Activated naive CD8-positive, alpha-beta T cell treated with anti-CD3 and anti-CD28 coated beads, Interleukin-2, amount 50 U/mL, for 24 hours (primary cell): ENCODE measurements at regions not wholly inside any gene's neighbourhood (a gene's known extent, or its start where the extent isn't known, plus 50 kb on each side); places are given as distances from the start of the nearest gene placed in this dataset.
"Not testable (repeated sequence)": the region's sequence is repeated elsewhere in the genome, so short reads cannot be mapped to it uniquely, and the experiment has no call there.

Experiments used
- ATAC-seq: fragments of 150-1000 bp; cut with Tn5 transposase; one replicate; pipeline ENCODE4 v1.10.0; 2021
- DNase-seq: peaks from one replicate; pipeline ENCODE4 v3.0.0; 2021
- H3K27ac Mint-ChIP-seq: one replicate; pipeline ENCODE4 v1.8.0; 2021; ENCODE audit warnings: mild to moderate bottlenecking, mixed read lengths
- H3K27me3 Mint-ChIP-seq: one replicate; pipeline ENCODE4 v1.8.0; 2021; ENCODE audit warnings: mixed read lengths
- H3K36me3 Mint-ChIP-seq: one replicate; pipeline ENCODE4 v1.8.0; 2021; ENCODE audit warnings: low read depth, mixed read lengths
- H3K4me1 Mint-ChIP-seq: one replicate; pipeline ENCODE4 v1.8.0; 2021; ENCODE audit warnings: mixed read lengths
- H3K4me3 Mint-ChIP-seq: one replicate; pipeline ENCODE4 v1.8.0; 2021; ENCODE audit warnings: mild to moderate bottlenecking, moderate library complexity, mixed read lengths
- H3K9me3 Mint-ChIP-seq: one replicate; pipeline ENCODE4 v1.8.0; 2021; ENCODE audit warnings: mixed read lengths

DNA sequence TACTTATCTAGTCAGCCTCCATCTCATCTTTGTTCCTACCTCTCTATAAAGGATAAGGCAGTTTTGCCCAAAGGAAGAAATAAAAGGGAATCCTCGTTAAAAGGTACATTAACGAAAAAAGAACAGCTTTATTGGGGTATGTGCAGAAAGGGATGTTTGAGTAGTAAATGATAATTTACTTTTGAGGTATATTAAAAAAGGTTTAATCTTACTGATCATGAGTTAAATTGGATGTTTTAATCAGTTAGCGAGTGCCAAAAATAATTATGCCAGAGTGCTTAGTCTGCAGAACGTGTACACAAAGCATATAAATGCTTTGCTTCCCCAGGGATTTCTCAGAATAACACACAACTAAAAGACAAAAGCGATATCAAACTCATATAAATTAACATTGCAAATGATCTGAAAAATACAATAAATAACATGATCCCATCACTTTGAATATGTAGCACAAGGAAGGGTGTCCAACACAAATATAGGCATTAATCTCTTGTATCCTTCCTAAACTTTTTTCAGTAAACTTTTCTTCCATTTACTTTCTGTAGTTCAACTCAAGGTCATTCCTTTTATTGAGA lies 865.0 kb downstream of the NR2F1-AS1 start:
- ATAC-seq (no peak), DNase-seq (no peak)
- Mint-ChIP-seq H3K27me3 (no peaks in the 10 kb centered on the region), H3K9me3 (peaks cover 2% of the 10 kb centered on the region), H3K36me3 (no peaks in the 10 kb centered on the region), H3K27ac (no peak overlapping the region), H3K4me3 (no peak overlapping the region), H3K4me1 (no peaks in the 10 kb centered on the region)

DNA sequence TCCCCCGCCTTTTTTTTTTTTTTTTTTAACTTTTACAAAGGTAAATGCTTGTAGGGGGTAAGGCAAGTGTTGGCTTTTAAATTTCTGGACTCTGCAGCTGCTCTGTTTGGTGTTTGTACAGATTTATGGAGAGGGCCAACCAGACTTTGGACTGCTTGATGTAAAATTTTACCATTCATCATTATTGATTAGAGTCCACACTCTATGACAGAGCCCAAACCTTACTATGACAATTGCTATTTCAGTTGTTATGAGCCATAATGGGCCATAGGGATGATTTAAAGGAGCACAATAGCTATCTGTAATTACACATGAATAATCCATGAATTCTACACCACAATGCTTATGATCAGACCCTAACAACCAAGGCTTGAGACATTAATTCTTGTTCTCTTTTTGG lies 867.2 kb downstream of the NR2F1-AS1 start:
- DNase-seq, result no peak
- no peaks in the 10 kb centered on the region for H3K4me1 Mint-ChIP-seq
- H3K9me3 Mint-ChIP-seq, result no peaks in the 10 kb centered on the region
- no peak overlapping the region for H3K27ac Mint-ChIP-seq
- H3K36me3 Mint-ChIP-seq, result no peaks in the 10 kb centered on the region
- H3K4me3 Mint-ChIP-seq, result no peak overlapping the region
- no peak for ATAC-seq
- H3K27me3 Mint-ChIP-seq, result no peaks in the 10 kb centered on the region

DNA sequence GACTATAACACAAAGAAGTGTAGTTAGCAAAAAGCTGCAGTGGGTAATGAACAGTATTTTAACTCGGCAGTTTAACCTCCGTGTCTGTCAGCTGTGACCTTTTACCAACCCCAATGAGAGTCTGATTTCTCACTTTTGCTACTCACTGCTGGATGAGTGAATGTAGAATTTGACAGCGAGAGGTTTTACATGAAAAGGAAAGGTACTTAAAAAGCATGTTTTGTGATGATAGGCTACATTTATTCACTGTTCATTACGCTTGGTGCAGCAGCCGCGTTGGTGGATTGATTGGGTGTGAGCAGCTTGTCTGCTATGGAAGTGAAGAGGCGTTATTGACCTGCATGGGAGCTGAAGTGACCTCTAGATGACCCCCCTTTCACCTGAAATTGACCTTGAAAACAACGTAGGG lies 867.7 kb downstream of the NR2F1-AS1 start:
- H3K9me3 Mint-ChIP-seq, result no peaks in the 10 kb centered on the region
- no peaks in the 10 kb centered on the region for H3K36me3 Mint-ChIP-seq
- no peak overlapping the region for H3K4me3 Mint-ChIP-seq
- ATAC-seq (no peak), DNase-seq (no peak)
- no peak overlapping the region for H3K27ac Mint-ChIP-seq
- no peaks in the 10 kb centered on the region for H3K4me1 Mint-ChIP-seq
- H3K27me3 Mint-ChIP-seq, result no peaks in the 10 kb centered on the region

DNA sequence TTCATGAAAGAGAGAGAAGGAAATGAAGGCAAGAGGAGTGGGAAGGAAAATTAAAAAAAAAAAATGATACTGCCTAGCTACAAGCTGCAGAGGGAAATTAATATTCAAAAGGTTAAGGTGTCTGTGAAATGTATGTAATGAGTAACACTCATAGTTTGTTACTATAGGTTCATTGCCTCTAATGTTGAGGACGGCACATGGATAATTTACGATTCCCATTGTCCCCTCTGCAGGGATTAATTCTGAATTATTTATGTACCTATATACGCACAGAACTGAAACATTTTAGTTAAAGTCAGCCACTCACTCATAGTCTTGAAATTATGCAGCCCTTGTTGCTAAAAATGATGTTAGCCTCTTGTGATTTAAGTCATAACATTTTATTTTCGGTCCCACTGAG lies 869.1 kb downstream of the NR2F1-AS1 start:
- Mint-ChIP-seq H3K9me3 (no peaks in the 10 kb centered on the region), H3K4me3 (no peak overlapping the region), H3K36me3 (no peaks in the 10 kb centered on the region), H3K4me1 (no peaks in the 10 kb centered on the region), H3K27me3 (no peaks in the 10 kb centered on the region), H3K27ac (no peak overlapping the region)
- DNase-seq (no peak), ATAC-seq (no peak)

DNA sequence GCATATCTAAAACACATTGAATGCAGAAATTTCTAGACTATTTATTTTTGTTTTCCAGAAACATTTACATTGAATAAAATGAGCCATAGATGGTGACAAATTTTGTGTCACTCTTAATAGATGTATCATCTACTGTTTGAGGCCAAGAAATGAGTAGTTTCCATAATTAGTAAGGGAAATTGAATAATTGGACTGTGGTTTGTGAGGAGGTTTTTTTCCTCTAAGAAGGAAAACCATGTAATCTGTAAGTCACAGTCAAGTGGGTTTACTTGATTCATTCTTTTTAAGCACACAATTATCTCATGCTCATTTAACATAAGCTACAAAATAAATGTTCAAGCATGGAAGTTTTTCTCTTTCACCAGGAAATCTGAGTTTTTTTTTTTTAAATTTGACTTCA lies 876.4 kb downstream of the NR2F1-AS1 start:
- Mint-ChIP-seq H3K36me3 (no peaks in the 10 kb centered on the region), H3K27ac (no peak overlapping the region), H3K4me1 (no peaks in the 10 kb centered on the region), H3K4me3 (no peak overlapping the region), H3K9me3 (no peaks in the 10 kb centered on the region), H3K27me3 (no peaks in the 10 kb centered on the region)
- ATAC-seq, result no peak
- DNase-seq, result no peak

DNA sequence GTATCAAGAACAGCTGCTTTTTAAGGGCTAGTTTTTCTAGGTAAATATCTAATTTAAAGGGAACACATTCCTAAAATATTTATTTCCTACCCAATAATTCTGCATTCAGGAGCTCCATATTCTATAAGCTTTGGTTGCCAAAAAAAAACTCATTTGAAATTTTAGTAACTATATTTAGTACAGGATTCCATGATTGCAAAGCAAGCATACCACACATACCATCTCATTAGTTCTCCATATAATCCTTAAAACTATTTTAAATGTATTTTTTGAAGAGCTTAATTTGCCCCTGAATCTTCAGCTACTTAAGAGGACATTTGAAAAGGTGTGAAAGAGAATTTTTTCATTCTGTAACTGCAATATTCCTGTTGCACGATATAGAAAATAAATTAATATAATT lies 877.0 kb downstream of the NR2F1-AS1 start:
- no peak for DNase-seq

DNA sequence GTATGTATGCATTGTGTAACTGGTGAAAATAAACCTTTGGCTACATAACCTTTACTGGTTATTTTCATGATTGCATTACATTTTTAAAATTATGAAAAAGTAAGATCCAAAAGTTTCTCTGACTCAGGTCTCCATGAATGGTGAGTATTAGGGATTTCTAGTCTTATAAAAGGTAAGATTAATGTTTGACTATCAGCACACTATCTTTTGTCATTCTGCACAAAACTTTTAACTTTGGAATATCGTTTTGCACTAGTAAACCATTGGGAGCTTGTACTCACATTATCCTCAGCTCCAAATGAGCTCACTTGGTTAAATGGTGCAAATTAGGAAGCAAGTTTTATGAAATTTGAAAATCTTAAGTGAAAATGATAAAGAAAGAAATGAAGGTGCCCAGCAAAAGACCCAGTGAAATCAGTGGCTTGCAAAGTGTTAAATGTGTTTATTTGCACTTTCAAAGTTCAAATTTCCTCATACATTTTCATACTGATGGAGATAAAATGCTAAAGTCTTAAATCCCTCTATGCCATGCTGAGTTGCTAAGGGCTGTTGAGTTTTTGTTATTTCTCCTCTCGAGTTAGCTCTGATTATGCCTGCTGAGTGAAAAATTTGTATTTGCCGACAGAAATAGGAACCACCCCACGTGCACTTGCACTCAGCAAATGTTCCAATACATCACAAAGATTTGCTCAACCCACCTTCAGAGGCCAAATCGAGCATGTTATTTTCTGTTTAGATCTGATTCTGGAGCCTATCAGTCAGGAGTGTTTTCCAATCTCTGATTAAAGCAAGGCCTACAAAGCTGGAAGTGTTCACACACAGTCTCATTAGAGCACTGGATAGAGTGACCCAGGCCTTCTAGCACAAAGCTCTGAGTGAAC lies 885.7 kb downstream of the NR2F1-AS1 start:
- no peaks in the 10 kb centered on the region for H3K9me3 Mint-ChIP-seq
- no peak overlapping the region for H3K4me3 Mint-ChIP-seq
- no peak for DNase-seq
- no peak overlapping the region for H3K27ac Mint-ChIP-seq
- no peaks in the 10 kb centered on the region for H3K4me1 Mint-ChIP-seq
- no peak for ATAC-seq
- H3K27me3 Mint-ChIP-seq, result no peaks in the 10 kb centered on the region
- no peaks in the 10 kb centered on the region for H3K36me3 Mint-ChIP-seq

More for the DNA sequence above, 877.0 kb downstream of the NR2F1-AS1 start:
- no peaks in the 10 kb centered on the region for H3K36me3 Mint-ChIP-seq
- no peaks in the 10 kb centered on the region for H3K27me3 Mint-ChIP-seq
- ATAC-seq, result no peak
- no peak overlapping the region for H3K4me3 Mint-ChIP-seq
- H3K9me3 Mint-ChIP-seq, result no peaks in the 10 kb centered on the region
- no peaks in the 10 kb centered on the region for H3K4me1 Mint-ChIP-seq
- no peak overlapping the region for H3K27ac Mint-ChIP-seq

DNA sequence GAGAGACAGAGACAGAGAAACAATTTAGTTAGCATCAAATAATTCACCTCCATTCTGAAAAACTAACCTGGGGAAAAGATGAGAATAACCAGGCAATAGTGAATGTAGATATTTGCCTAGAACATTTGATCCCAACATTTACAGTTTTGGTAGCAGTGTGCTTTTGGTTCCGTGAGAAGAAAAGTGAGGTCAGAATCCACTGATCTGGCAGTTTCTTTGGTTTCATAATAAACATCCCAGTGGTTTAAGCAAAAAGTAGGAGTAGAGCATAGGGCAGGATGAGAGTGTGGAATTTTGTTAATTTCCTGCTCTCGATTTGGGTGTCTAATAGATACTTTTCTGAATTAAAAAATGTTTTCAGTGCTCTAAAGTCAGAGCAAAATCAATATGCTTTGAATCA lies 887.0 kb downstream of the NR2F1-AS1 start:
- H3K27me3 Mint-ChIP-seq, result no peaks in the 10 kb centered on the region
- ATAC-seq (no peak), DNase-seq (no peak)
- no peaks in the 10 kb centered on the region for H3K4me1 Mint-ChIP-seq
- H3K9me3 Mint-ChIP-seq, result no peaks in the 10 kb centered on the region
- H3K36me3 Mint-ChIP-seq, result no peaks in the 10 kb centered on the region
- no peak overlapping the region for H3K4me3 Mint-ChIP-seq
- H3K27ac Mint-ChIP-seq, result no peak overlapping the region

DNA sequence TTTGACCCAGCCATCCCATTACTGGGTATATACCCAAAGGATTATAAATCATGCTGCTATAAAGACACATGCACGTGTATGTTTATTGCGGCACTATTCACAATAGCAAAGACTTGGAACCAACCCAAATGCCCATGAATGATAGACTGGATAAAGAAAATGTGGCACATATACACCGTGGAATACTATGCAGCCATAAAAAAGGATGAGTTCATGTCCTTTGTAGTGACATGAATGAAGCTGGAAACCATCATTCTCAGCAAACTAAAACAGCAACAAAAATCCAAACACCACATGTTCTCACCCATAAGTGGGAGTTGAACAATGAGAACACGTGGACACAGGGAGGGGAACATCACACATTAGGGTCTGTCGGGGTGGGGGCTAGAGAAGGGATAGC lies 889.1 kb downstream of the NR2F1-AS1 start:
- not testable (repeated sequence) for DNase-seq, H3K27ac Mint-ChIP-seq, H3K36me3 Mint-ChIP-seq, H3K9me3 Mint-ChIP-seq, H3K4me1 Mint-ChIP-seq, ATAC-seq, H3K27me3 Mint-ChIP-seq, H3K4me3 Mint-ChIP-seq

DNA sequence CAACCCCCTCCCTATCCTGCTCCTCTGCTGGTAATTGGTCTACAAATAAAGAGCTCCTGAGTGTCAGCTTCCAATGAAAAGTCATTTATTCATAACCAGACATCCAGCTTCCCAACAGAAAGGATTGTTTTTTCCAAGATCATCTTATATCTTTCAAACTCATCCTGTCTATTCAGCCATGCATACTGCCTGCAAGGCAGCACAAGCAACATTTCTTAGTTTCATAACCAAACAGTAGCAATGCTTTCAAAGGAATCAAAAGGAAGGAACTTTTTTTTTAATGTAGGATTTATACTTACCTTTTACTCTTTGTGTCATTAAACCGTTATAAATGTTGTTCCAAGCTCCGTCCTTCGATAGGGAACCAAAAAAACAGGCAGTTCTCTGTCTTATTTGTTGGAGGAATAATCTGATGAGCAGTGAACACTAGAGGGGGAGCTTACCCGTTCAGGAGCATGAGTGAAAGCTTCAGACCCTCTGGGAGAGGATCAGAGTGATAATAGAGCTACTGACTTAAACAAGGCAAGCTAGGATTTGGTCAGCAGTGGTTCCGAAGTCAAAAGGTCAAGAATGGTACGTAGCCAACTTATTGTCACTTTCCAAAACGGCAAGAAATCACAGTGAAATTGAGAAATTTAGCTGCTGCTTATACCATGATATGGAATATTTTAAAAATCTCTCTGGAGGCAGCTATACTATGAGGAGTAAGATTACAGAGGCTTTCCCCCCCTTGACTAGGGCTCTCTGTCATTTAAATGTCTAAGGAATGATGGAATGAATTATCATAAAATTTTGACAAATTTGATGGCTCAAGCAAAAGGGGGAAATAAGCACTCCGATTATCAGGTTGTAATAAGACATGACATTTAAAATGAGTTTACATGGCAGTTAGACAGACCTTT lies 892.9 kb downstream of the NR2F1-AS1 start:
- no peaks in the 10 kb centered on the region for H3K27me3 Mint-ChIP-seq
- H3K4me3 Mint-ChIP-seq, result no peak overlapping the region
- ATAC-seq (no peak), DNase-seq (no peak)
- H3K27ac Mint-ChIP-seq, result no peak overlapping the region
- H3K36me3 Mint-ChIP-seq, result no peaks in the 10 kb centered on the region
- H3K4me1 Mint-ChIP-seq, result no peaks in the 10 kb centered on the region
- peaks cover 4% of the 10 kb centered on the region for H3K9me3 Mint-ChIP-seq

DNA sequence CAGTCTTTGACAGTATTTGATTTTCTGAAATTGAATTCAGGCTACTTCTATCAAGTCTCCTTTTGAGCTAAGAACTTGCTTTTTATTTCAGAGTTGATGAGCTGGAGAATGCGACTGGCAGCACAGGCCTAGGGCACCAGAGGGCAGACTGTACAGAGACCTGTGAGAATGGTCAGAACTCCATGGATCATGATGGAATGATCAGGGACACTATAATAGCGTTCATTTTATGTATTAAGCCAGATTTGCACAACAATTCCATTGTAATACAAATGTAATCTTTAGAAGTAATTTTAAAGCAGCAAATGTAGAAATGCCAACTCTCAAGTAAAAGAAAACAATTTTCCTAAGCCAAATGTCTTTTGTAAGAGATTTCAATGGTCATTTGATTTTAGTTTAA lies 902.4 kb downstream of the NR2F1-AS1 start:
- no peak for ATAC-seq
- no peaks in the 10 kb centered on the region for H3K4me1 Mint-ChIP-seq
- no peak overlapping the region for H3K27ac Mint-ChIP-seq
- no peaks in the 10 kb centered on the region for H3K36me3 Mint-ChIP-seq
- H3K9me3 Mint-ChIP-seq, result peaks cover under 1% of the 10 kb centered on the region
- H3K4me3 Mint-ChIP-seq, result no peak overlapping the region
- no peak for DNase-seq
- H3K27me3 Mint-ChIP-seq, result no peaks in the 10 kb centered on the region

DNA sequence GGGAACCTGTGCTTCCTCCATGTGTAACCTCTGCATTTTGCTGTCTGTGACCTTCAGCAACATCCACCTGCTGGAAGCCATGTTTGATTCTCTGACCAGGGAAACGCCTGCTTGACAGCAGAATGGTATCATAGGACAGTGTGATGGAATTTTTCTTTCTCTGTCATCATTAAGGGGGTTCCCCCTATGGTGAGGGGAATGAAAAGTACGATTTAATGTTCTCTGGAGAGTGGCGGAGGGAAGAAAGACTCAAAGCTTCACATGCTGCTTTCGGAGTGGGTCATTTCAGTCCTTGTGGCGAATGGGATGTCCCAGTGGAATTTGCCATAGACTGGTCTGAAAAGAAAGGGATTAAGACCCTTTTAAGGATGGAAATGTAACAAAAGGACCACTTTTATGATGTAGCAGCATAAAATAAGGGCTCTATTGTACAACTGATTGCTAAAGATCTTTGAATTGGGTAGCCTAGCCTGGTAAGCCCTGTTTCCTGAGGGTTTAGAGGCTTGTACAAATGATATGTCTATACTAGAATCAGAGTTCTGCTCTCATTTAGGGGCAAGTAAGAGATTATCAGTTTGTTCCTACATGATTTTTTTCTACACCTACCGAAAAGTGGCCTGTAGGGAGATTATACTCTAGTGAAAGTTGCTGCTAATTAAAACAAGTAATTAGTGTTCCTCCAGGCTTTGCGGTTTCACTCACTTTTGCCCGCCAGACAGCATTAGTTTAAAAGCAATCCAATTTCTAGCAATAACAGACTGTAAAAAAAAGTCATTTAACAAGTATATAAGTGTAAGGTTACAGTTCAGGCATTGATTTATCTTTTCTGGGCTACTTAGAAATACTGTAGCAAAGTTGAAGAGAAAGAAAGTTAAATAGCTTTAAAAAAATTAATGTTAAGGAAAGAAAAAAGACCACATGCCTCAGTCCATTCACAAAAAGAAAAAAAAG lies 904.5 kb downstream of the NR2F1-AS1 start:
- DNase-seq, result no peak
- Mint-ChIP-seq H3K4me3 (no peak overlapping the region), H3K27me3 (no peaks in the 10 kb centered on the region), H3K4me1 (no peaks in the 10 kb centered on the region), H3K9me3 (peaks cover under 1% of the 10 kb centered on the region), H3K27ac (no peak overlapping the region), H3K36me3 (no peaks in the 10 kb centered on the region)
- no peak for ATAC-seq

DNA sequence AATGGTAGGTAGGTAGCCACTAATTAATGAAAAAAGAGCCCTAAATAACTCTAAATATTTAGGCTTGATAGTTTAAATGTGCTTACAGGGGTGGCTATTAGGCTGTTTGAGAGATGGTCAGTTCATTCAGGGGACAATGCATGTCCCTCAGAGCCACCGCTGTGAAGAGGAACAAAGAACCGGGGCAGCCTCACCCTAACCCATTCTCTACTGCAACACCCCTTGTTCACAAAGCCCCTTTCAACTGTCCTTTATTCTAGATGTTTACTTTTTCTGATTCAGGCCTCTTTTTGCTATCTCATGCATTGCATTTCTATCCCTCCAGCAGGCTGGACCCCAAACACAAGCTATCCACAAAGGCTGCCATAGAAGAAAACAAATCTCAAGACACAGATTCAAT lies 906.7 kb downstream of the NR2F1-AS1 start:
- Mint-ChIP-seq H3K27ac (no peak overlapping the region), H3K9me3 (peaks cover 3% of the 10 kb centered on the region), H3K4me1 (no peaks in the 10 kb centered on the region), H3K4me3 (no peak overlapping the region), H3K27me3 (no peaks in the 10 kb centered on the region), H3K36me3 (no peaks in the 10 kb centered on the region)
- ATAC-seq (no peak), DNase-seq (no peak)

DNA sequence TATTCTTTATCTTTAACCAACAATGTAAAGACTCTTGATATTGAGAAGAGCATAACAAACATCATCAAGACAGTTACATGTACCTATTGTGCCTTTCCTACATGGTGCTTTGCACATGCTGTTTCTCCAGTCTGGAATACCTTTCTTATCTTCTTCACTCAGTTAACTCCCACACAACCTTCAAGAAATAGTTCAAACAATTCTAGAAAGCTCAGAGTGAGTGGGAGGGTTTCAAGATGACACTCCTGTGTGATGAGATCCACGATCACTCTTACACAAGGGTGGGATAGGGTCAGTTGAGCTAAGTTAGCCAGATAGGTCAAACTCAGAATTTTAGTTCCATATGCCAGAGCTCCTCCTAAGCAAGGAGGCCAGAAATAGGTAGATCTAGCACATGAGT lies 915.5 kb downstream of the NR2F1-AS1 start:
- Mint-ChIP-seq H3K4me3 (no peak overlapping the region), H3K27ac (no peak overlapping the region), H3K27me3 (no peaks in the 10 kb centered on the region), H3K9me3 (peaks cover 13% of the 10 kb centered on the region), H3K4me1 (no peaks in the 10 kb centered on the region), H3K36me3 (no peaks in the 10 kb centered on the region)
- ATAC-seq (no peak), DNase-seq (no peak)
